H1 (cell line): ENCODE measurements at regions not wholly inside any gene's neighbourhood (a gene's known extent, or its start where the extent isn't known, plus 50 kb on each side); places are given as distances from the start of the nearest gene placed in this dataset.

Experiments
- CEBPB ChIP-seq: IDR thresholded peaks from 2 replicates; pipeline ENCODE4 v1.6.1; 2012; ENCODE audit warnings: low read depth, low read length
- CHD2 ChIP-seq: IDR thresholded peaks from 2 replicates; pipeline ENCODE4 v1.6.1; 2012; ENCODE audit warnings: low read length, improper control_type of control experiment
- E2F6 ChIP-seq: IDR thresholded peaks from 2 replicates; pipeline ENCODE4 v1.6.1; 2012; ENCODE audit warnings: inconsistent platforms
- EZH2 ChIP-seq: fragments of 200-600 bp; sonication (generic); IDR thresholded peaks from 2 replicates; pipeline ENCODE4 v1.7.1; 2012; ENCODE audit warnings: low read depth, mild to moderate bottlenecking, moderate library complexity, low read length, inconsistent platforms; ENCODE audit not compliant: severe bottlenecking
- GABPA ChIP-seq: IDR thresholded peaks from 2 replicates; pipeline ENCODE4 v1.6.1; 2011; ENCODE audit warnings: mild to moderate bottlenecking, low read length, moderate library complexity, borderline replicate concordance; ENCODE audit not compliant: insufficient read depth
- JUN ChIP-seq: IDR thresholded peaks from 2 replicates; pipeline ENCODE4 v1.6.1; 2011; ENCODE audit warnings: low read depth, mild to moderate bottlenecking, improper control_type of control experiment, low read length
- POLR2A ChIP-seq, 2 experiments: IDR thresholded peaks; 1 replicate in 1 of 2; 2 replicates in 1 of 2; pipeline ENCODE4 v1.6.1; 2011; ENCODE audit warnings: low read depth in 2 of 2, low read length in 2 of 2, mild to moderate bottlenecking in 2 of 2; ENCODE audit errors: control extremely low read depth in 1 of 2
- POLR2AphosphoS5 ChIP-seq: IDR thresholded peaks from 2 replicates; pipeline ENCODE4 v1.6.1; 2011; ENCODE audit warnings: low read depth, low read length
- RAD21 ChIP-seq, 2 experiments: IDR thresholded peaks in 1 of 2; conservative IDR thresholded peaks in 1 of 2; 2 replicates each; pipeline ENCODE4 v1.6.1; 2011; ENCODE audit warnings: low read depth in 2 of 2, low read length in 2 of 2, improper control_type of control experiment in 1 of 2, inconsistent platforms in 1 of 2, mild to moderate bottlenecking in 1 of 2, moderate library complexity in 1 of 2
- SP1 ChIP-seq: IDR thresholded peaks from 2 replicates; pipeline ENCODE4 v1.6.1; 2011; ENCODE audit warnings: low read depth, low read length
- ZNF274 ChIP-seq: IDR thresholded peaks from 2 replicates; pipeline ENCODE4 v1.7.0; 2012; ENCODE audit warnings: low read length, borderline replicate concordance; ENCODE audit errors: extremely low read depth
- TF ChIP-seq, protein P1 (sequence below), 3 experiments: IDR thresholded peaks; 1 replicate in 2 of 3; 2 replicates in 1 of 3; pipeline versions ENCODE4 v1.5.1 to v1.6.1; 2011; ENCODE audit warnings: low read length in 3 of 3, mild to moderate bottlenecking in 3 of 3, inconsistent platforms in 2 of 3, low read depth in 1 of 3, moderate library complexity in 1 of 3; ENCODE audit not compliant: insufficient read depth in 1 of 3; ENCODE audit errors: control extremely low read depth in 1 of 3

GRCh38 chr12:92359581-92360209 is 214.0 kb upstream of the BTG1 start:
- TF ChIP-seq ZNF274 (no peak), EZH2 (no peak), E2F6 (no peak), CEBPB (no peak), JUN (no peak), RAD21 (IDR thresholded peaks at IDR 0.05 in 1 of 2, conservative IDR thresholded peaks at IDR 0.05 in 1 of 2; ENCODE audit: low read depth in 2 of 2, low read length in 2 of 2) (no peak), POLR2AphosphoS5 (no peak), SP1 (no peak), POLR2A (IDR thresholded peaks at IDR 0.05; ENCODE audit: control extremely low read depth in 1 of 2, low read depth in 2 of 2, low read length in 2 of 2) (no peak), GABPA (no peak), CHD2 (no peak)
- TF ChIP-seq, protein P1, sequence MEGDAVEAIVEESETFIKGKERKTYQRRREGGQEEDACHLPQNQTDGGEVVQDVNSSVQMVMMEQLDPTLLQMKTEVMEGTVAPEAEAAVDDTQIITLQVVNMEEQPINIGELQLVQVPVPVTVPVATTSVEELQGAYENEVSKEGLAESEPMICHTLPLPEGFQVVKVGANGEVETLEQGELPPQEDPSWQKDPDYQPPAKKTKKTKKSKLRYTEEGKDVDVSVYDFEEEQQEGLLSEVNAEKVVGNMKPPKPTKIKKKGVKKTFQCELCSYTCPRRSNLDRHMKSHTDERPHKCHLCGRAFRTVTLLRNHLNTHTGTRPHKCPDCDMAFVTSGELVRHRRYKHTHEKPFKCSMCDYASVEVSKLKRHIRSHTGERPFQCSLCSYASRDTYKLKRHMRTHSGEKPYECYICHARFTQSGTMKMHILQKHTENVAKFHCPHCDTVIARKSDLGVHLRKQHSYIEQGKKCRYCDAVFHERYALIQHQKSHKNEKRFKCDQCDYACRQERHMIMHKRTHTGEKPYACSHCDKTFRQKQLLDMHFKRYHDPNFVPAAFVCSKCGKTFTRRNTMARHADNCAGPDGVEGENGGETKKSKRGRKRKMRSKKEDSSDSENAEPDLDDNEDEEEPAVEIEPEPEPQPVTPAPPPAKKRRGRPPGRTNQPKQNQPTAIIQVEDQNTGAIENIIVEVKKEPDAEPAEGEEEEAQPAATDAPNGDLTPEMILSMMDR (IDR thresholded peaks at IDR 0.05; ENCODE audit: control extremely low read depth in 1 of 3, insufficient read depth in 1 of 3, low read depth in 1 of 3, low read length in 3 of 3): no peak
